ENCODE measurements at regions not wholly inside any gene's neighbourhood (a gene's known extent, or its start where the extent isn't known, plus 50 kb on each side); places are given as distances from the start of the nearest gene placed in this dataset.

- H2BK15ac ChIP-seq (ENCODE audit: low read depth, low read length) = no peak overlapping the region
- no peak overlapping the region for H4K8ac ChIP-seq (ENCODE audit: low read depth in 2 of 2, low read length in 2 of 2)
- no peak overlapping the region for H3K23ac ChIP-seq (ENCODE audit: low read depth, low read length)
- H3K14ac ChIP-seq (replicated peaks; ENCODE audit: low read depth, low read length) = no peak overlapping the region
- H4K91ac ChIP-seq (ENCODE audit: insufficient read depth, low read depth, low read length) = no peak overlapping the region
- no peaks in the 10 kb centered on the region for H3K4me1 ChIP-seq (ENCODE audit: control insufficient read depth, insufficient read depth, low read length)
- H2BK5ac ChIP-seq (ENCODE audit: low read depth, low read length, poor library complexity, severe bottlenecking) = no peak overlapping the region
- no peak overlapping the region for H3K4me3 ChIP-seq (ENCODE audit: insufficient read depth, low read depth, low read length)
- intact Hi-C loops (cut with micrococcal nuclease) = no loop called here
- H3K36me3 ChIP-seq (ENCODE audit: control insufficient read depth, insufficient read depth, low read length) = no peaks in the 10 kb centered on the region
- no peak for DNase-seq
- TF ChIP-seq MAZ (IDR thresholded peaks at IDR 0.05; ENCODE audit: borderline replicate concordance, low read depth, low read length) = no peak
- no peak for TF ChIP-seq ELK1 (IDR thresholded peaks at IDR 0.05; ENCODE audit: borderline replicate concordance, low read depth, low read length)
- no peak for TF ChIP-seq BHLHE40 (IDR thresholded peaks at IDR 0.05; ENCODE audit: low read depth, low read length)
- no peak for TF ChIP-seq MAFK (IDR thresholded peaks at IDR 0.05; ENCODE audit: low read depth, low read length)
- TF ChIP-seq USF2 (IDR thresholded peaks at IDR 0.05; ENCODE audit: low read depth, low read length) = no peak
- no peak overlapping the region for H3K4ac ChIP-seq (ENCODE audit: low read depth, low read length)
- H4K20me1 ChIP-seq (ENCODE audit: insufficient read depth, low read length) = no peaks in the 10 kb centered on the region
- H2BK120ac ChIP-seq (ENCODE audit: low read depth, low read length) = no peak overlapping the region
- no peak overlapping the region for H3K9ac ChIP-seq (ENCODE audit: low read depth, low read length)
- no peaks in the 10 kb centered on the region for H3K79me1 ChIP-seq (ENCODE audit: low read depth in 1 of 2, low read length in 2 of 2)
- no peak overlapping the region for H4K5ac ChIP-seq (ENCODE audit: low read depth, low read length)
- H3K27ac ChIP-seq (ENCODE audit: insufficient read depth, low read length) = no peak overlapping the region
- no peak overlapping the region for H2AK9ac ChIP-seq (replicated peaks; ENCODE audit: low read depth, low read length, poor library complexity)
- H3K18ac ChIP-seq (ENCODE audit: low read depth, low read length) = no peak overlapping the region
- no peak overlapping the region for H2BK20ac ChIP-seq (ENCODE audit: low read depth, low read length)
- no peaks in the 10 kb centered on the region for H3K9me1 ChIP-seq (ENCODE audit: insufficient read depth, low read length)
- ATAC-seq (ENCODE audit: low read depth) = no peak
- H3K9me3 ChIP-seq (ENCODE audit: control insufficient read depth, insufficient read depth, low read length) = peaks cover 6% of the 10 kb centered on the region; the same call in 1 of the 2 replicates
- H3K56ac ChIP-seq (ENCODE audit: extremely low read depth, insufficient read depth, low read length) = no peak overlapping the region
- 20% methylated on average over 1 of the region's 1 CpG; no CpG with 5 or more reads in 1 of the 2 experiments for WGBS, 2 experiments (ENCODE audit: extremely low coverage in 2 of 2, insufficient read length in 1 of 2)
- dilution Hi-C loops (cut with HindIII; ENCODE audit: low sequenced_read_pairs, unreplicated experiment) = no loop called here
- ChIA-PET CTCF (no interaction called here), POLR2A (ENCODE audit: unreplicated experiment) (no interaction called here)
- no peak overlapping the region for H2AFZ ChIP-seq (replicated peaks; ENCODE audit: low read length, poor library complexity)
- in situ Hi-C loops (cut with MboI; ENCODE audit: low sequenced_read_pairs) = no loop called here
- no peak overlapping the region for H2AK5ac ChIP-seq (ENCODE audit: low read depth, low read length)
- no peaks in the 10 kb centered on the region for H3K27me3 ChIP-seq (ENCODE audit: control insufficient read depth, insufficient read depth, low read length)
- H3K4me2 ChIP-seq (ENCODE audit: low read depth, low read length) = no peak overlapping the region
- BruUV-seq (replicated peaks) = no TSS peak
Measured at GRCh38 chr13:82187227-82187626, 1695.0 kb downstream of the SLITRK1 start.

Data from IMR-90 (cell line).